ENCODE measurements at regions not wholly inside any gene's neighbourhood (a gene's known extent, or its start where the extent isn't known, plus 50 kb on each side); places are given as distances from the start of the nearest gene placed in this dataset.
A peak's percentile ranks its signal among the peaks of the same experiment; 100 is the strongest.

DNA sequence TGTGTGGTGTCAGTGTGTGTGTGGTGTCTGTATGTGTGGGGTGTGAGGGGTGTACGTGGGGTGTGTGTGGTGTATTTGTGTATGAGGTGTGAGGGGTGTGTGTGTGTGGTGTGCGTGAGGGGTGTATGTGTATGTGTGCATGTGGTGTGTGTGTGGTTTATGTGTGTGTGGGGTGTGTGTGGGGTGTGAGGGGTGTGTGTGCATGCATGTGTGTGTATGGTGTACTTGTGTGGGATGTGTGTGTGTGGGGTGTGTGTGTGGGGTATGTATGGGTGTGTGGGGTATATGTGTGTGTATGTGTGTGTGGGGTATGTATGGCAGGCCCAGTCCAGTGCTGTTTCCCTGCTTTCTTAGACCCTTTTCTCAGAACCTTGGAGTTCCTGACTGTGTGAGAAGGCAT is 83.3 kb downstream of the PTTG1 start:
- intact Hi-C loops (cut with DNase I), result no loop called here
- H3K9me3 ChIP-seq, result no peaks in the 10 kb centered on the region
- TF ChIP-seq, protein P1, sequence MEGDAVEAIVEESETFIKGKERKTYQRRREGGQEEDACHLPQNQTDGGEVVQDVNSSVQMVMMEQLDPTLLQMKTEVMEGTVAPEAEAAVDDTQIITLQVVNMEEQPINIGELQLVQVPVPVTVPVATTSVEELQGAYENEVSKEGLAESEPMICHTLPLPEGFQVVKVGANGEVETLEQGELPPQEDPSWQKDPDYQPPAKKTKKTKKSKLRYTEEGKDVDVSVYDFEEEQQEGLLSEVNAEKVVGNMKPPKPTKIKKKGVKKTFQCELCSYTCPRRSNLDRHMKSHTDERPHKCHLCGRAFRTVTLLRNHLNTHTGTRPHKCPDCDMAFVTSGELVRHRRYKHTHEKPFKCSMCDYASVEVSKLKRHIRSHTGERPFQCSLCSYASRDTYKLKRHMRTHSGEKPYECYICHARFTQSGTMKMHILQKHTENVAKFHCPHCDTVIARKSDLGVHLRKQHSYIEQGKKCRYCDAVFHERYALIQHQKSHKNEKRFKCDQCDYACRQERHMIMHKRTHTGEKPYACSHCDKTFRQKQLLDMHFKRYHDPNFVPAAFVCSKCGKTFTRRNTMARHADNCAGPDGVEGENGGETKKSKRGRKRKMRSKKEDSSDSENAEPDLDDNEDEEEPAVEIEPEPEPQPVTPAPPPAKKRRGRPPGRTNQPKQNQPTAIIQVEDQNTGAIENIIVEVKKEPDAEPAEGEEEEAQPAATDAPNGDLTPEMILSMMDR (IDR thresholded peaks at IDR 0.05), result no peak
- no peaks in the 10 kb centered on the region for H3K36me3 ChIP-seq
- H3K27me3 ChIP-seq (ENCODE audit: low read depth), result no peaks in the 10 kb centered on the region
- no peak for DNase-seq
- H3K4me3 ChIP-seq, result no peak overlapping the region
- peaks cover 5% of the 10 kb centered on the region for H3K4me1 ChIP-seq
- no peak overlapping the region for H3K27ac ChIP-seq
- ATAC-seq, result no peak

- peak; percentile 53 for DNase-seq
- ATAC-seq, result peak; percentile 61 to 67
- H3K36me3 ChIP-seq, result no peaks in the 10 kb centered on the region
- peaks cover 5% of the 10 kb centered on the region for H3K4me1 ChIP-seq
- H3K9me3 ChIP-seq, result no peaks in the 10 kb centered on the region
- intact Hi-C loops (cut with DNase I), result no loop called here
- peak overlapping the region; percentile 49 for H3K27ac ChIP-seq
- H3K4me3 ChIP-seq, result no peak overlapping the region
- TF ChIP-seq, protein P1 (IDR thresholded peaks at IDR 0.05), result no peak
- no peaks in the 10 kb centered on the region for H3K27me3 ChIP-seq (ENCODE audit: low read depth)
Measured at GRCh38 chr5:160506006-160507004, 84.7 kb downstream of the PTTG1 start.

GRCh38 chr5:160507221-160507721 is 85.6 kb downstream of the PTTG1 start:
- H3K36me3 ChIP-seq, result no peaks in the 10 kb centered on the region
- H3K27ac ChIP-seq, result peak overlapping the region; percentile 49
- H3K4me1 ChIP-seq, result peaks cover 5% of the 10 kb centered on the region
- TF ChIP-seq, protein P1 (IDR thresholded peaks at IDR 0.05), result no peak
- DNase-seq (no peak), ATAC-seq (peak in 1 of 2 donors; percentile 28)
- no peak overlapping the region for H3K4me3 ChIP-seq
- no peaks in the 10 kb centered on the region for H3K27me3 ChIP-seq (ENCODE audit: low read depth)
- H3K9me3 ChIP-seq, result no peaks in the 10 kb centered on the region
- intact Hi-C loops (cut with DNase I), result no loop called here

GRCh38 chr5:160508780-160509361 is 87.2 kb downstream of the PTTG1 start:
- Histone ChIP-seq H3K36me3 (no peaks in the 10 kb centered on the region), H3K9me3 (no peaks in the 10 kb centered on the region), H3K4me1 (peaks cover 5% of the 10 kb centered on the region), H3K27me3 (ENCODE audit: low read depth) (no peaks in the 10 kb centered on the region), H3K27ac (no peak overlapping the region), H3K4me3 (no peak overlapping the region)
- ATAC-seq, result peak; percentile 84 to 86
- intact Hi-C loops (cut with DNase I), result no loop called here
- DNase-seq, result no peak
- TF ChIP-seq, protein P1 (IDR thresholded peaks at IDR 0.05), result peak; percentile 83

DNA sequence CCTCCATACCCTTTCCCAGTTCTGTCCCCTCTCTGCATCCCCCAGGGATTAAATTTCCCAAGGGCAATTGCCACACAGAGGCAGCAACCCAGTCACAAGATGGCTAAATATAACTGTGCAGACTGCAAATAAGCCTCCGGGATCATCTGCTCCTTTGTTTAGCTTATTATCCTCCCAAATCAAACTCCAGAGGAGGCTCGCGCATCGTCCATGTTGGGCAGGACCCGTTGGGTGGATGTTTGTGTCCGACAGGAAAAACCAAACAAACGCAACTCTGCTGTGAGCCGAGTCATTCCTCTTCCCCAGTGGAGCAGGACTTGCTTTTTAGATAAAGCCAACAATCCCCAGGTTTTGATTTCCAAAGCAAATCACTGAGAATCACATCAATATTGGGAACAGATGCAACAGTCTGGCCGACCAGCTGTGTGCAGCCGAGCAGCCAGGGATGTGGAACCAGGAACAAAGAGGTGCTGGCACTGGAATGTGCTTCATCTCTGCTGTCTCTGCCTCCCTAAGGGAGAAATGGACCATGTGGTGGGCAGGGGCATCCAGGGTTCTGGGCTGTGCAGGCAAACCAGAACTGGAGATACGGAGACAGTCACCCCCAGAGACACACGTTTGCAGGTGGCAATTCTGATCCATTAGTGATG is 89.8 kb downstream of the PTTG1 start:
- intact Hi-C loops (cut with DNase I), result no loop called here
- TF ChIP-seq, protein P1 (IDR thresholded peaks at IDR 0.05), result no peak

More for the DNA sequence above, 89.8 kb downstream of the PTTG1 start:
- Histone ChIP-seq H3K9me3 (no peaks in the 10 kb centered on the region), H3K27me3 (ENCODE audit: low read depth) (no peaks in the 10 kb centered on the region), H3K4me1 (peaks cover 5% of the 10 kb centered on the region), H3K27ac (no peak overlapping the region), H3K4me3 (no peak overlapping the region), H3K36me3 (no peaks in the 10 kb centered on the region)
- no peak for DNase-seq
- ATAC-seq, result no peak
